ENCODE measurements at regions not wholly inside any gene's neighbourhood (a gene's known extent, or its start where the extent isn't known, plus 50 kb on each side); places are given as distances from the start of the nearest gene placed in this dataset.

GRCh38 chr13:22425087-22425486, 754.2 kb downstream of the FGF9 start:
- H3K4me3 ChIP-seq (ENCODE audit: low read depth, low read length) = no peak overlapping the region
- no peak for TF ChIP-seq CTCF (IDR thresholded peaks at IDR 0.05; ENCODE audit: low read depth, low read length)

- TF ChIP-seq CTCF (IDR thresholded peaks at IDR 0.05; ENCODE audit: low read depth, low read length) = no peak
- no peak overlapping the region for H3K4me3 ChIP-seq (ENCODE audit: low read depth, low read length)
These were observed 753.7 kb upstream of the SGCG start for GRCh38 chr13:22427066-22427465.

GRCh38 chr13:22427783-22428182, 753.0 kb upstream of the SGCG start:
- H3K4me3 ChIP-seq (ENCODE audit: low read depth, low read length) = no peak overlapping the region

GRCh38 chr13:22428188-22428828, 752.5 kb upstream of the SGCG start:
- no peak for TF ChIP-seq CTCF (IDR thresholded peaks at IDR 0.05; ENCODE audit: low read depth, low read length)
- H3K4me3 ChIP-seq (ENCODE audit: low read depth, low read length) = no peak overlapping the region

More at GRCh38 chr13:22427783-22428182, 753.0 kb upstream of the SGCG start:
- no peak for TF ChIP-seq CTCF (IDR thresholded peaks at IDR 0.05; ENCODE audit: low read depth, low read length)

GRCh38 chr13:22432690-22433089, 748.1 kb upstream of the SGCG start:
- no peak for TF ChIP-seq CTCF (IDR thresholded peaks at IDR 0.05; ENCODE audit: low read depth, low read length)
- H3K4me3 ChIP-seq (ENCODE audit: low read depth, low read length) = no peak overlapping the region

- H3K4me3 ChIP-seq (ENCODE audit: low read depth, low read length) = no peak overlapping the region
- no peak for TF ChIP-seq CTCF (IDR thresholded peaks at IDR 0.05; ENCODE audit: low read depth, low read length)
These were observed 733.5 kb upstream of the SGCG start for GRCh38 chr13:22447132-22447886.

- H3K4me3 ChIP-seq (ENCODE audit: low read depth, low read length) = no peak overlapping the region
- TF ChIP-seq CTCF (IDR thresholded peaks at IDR 0.05; ENCODE audit: low read depth, low read length) = no peak
These were observed 731.5 kb upstream of the SGCG start for GRCh38 chr13:22449251-22449650.

Measured in WI38 (cell line).